ENCODE measurements at regions not wholly inside any gene's neighbourhood (a gene's known extent, or its start where the extent isn't known, plus 50 kb on each side); places are given as distances from the start of the nearest gene placed in this dataset.

GRCh38 chr15:87211547-87211946, 1045.0 kb downstream of the NTRK3 start:
- BruUV-seq (replicated peaks): no TSS peak
- intact Hi-C loops (cut with micrococcal nuclease; ENCODE audit: unreplicated experiment): no loop called here

GRCh38 chr15:87209891-87210689, 1046.4 kb downstream of the NTRK3 start:
- Histone ChIP-seq H3K36me3 (ENCODE audit: insufficient read depth, low read length, poor library complexity, severe bottlenecking) (no peaks in the 10 kb centered on the region), H3K4me3 (ENCODE audit: low read depth, low read length, poor library complexity, severe bottlenecking) (no peak overlapping the region), H3K27me3 (replicated peaks; ENCODE audit: insufficient read depth, low read depth, low read length, poor library complexity) (no peaks in the 10 kb centered on the region), H3K9me3 (ENCODE audit: low read depth, low read length, poor library complexity, severe bottlenecking) (peaks cover 27% of the 10 kb centered on the region), H3K27ac (ENCODE audit: low read depth, low read length, poor library complexity, severe bottlenecking) (no peak overlapping the region), H3K4me1 (ENCODE audit: insufficient read depth, low read length, poor library complexity, severe bottlenecking) (no peaks in the 10 kb centered on the region)
- DNase-seq (ENCODE audit: low spot score): no peak
- intact Hi-C loops (cut with micrococcal nuclease; ENCODE audit: unreplicated experiment): no loop called here
- ChIA-PET CTCF (no interaction called here), POLR2A (ENCODE audit: low non-redundant PET) (no interaction called here)
- no TSS peak for BruUV-seq (replicated peaks)
- TF ChIP-seq EZH2 (IDR thresholded peaks at IDR 0.05; ENCODE audit: borderline replicate concordance, low read depth, low read length, poor library complexity, severe bottlenecking) (no peak), CTCF (conservative IDR thresholded peaks at IDR 0.05; ENCODE audit: low read depth, low read length) (no peak)

More at GRCh38 chr15:87211547-87211946, 1045.0 kb downstream of the NTRK3 start:
- H3K27ac ChIP-seq (ENCODE audit: low read depth, low read length, poor library complexity, severe bottlenecking): no peak overlapping the region
- no peaks in the 10 kb centered on the region for H3K4me1 ChIP-seq (ENCODE audit: insufficient read depth, low read length, poor library complexity, severe bottlenecking)
- H3K9me3 ChIP-seq (ENCODE audit: low read depth, low read length, poor library complexity, severe bottlenecking): peaks cover 32% of the 10 kb centered on the region
- H3K36me3 ChIP-seq (ENCODE audit: insufficient read depth, low read length, poor library complexity, severe bottlenecking): no peaks in the 10 kb centered on the region
- no peak for DNase-seq (ENCODE audit: low spot score)
- H3K27me3 ChIP-seq (replicated peaks; ENCODE audit: insufficient read depth, low read depth, low read length, poor library complexity): no peaks in the 10 kb centered on the region
- ChIA-PET CTCF (no interaction called here), POLR2A (ENCODE audit: low non-redundant PET) (no interaction called here)
- no peak for TF ChIP-seq CTCF (conservative IDR thresholded peaks at IDR 0.05; ENCODE audit: low read depth, low read length)
- no peak for TF ChIP-seq EZH2 (IDR thresholded peaks at IDR 0.05; ENCODE audit: borderline replicate concordance, low read depth, low read length, poor library complexity, severe bottlenecking)
- no peak overlapping the region for H3K4me3 ChIP-seq (ENCODE audit: low read depth, low read length, poor library complexity, severe bottlenecking)

- no peak overlapping the region for H3K4me3 ChIP-seq (ENCODE audit: low read depth, low read length, poor library complexity, severe bottlenecking)
- ChIA-PET CTCF (no interaction called here), POLR2A (ENCODE audit: low non-redundant PET) (no interaction called here)
- intact Hi-C loops (cut with micrococcal nuclease; ENCODE audit: unreplicated experiment): no loop called here
- no peaks in the 10 kb centered on the region for H3K36me3 ChIP-seq (ENCODE audit: insufficient read depth, low read length, poor library complexity, severe bottlenecking)
- H3K9me3 ChIP-seq (ENCODE audit: low read depth, low read length, poor library complexity, severe bottlenecking): peaks cover 33% of the 10 kb centered on the region
- no peak for DNase-seq (ENCODE audit: low spot score)
- BruUV-seq (replicated peaks): no TSS peak
- H3K27ac ChIP-seq (ENCODE audit: low read depth, low read length, poor library complexity, severe bottlenecking): no peak overlapping the region
- no peaks in the 10 kb centered on the region for H3K4me1 ChIP-seq (ENCODE audit: insufficient read depth, low read length, poor library complexity, severe bottlenecking)
- H3K27me3 ChIP-seq (replicated peaks; ENCODE audit: insufficient read depth, low read depth, low read length, poor library complexity): no peaks in the 10 kb centered on the region
- TF ChIP-seq EZH2 (IDR thresholded peaks at IDR 0.05; ENCODE audit: borderline replicate concordance, low read depth, low read length, poor library complexity, severe bottlenecking) (no peak), CTCF (conservative IDR thresholded peaks at IDR 0.05; ENCODE audit: low read depth, low read length) (no peak)
These were observed 1048.5 kb downstream of the NTRK3 start for GRCh38 chr15:87207990-87208580.

Measured in A673 (cell line).